ENCODE measurements at regions not wholly inside any gene's neighbourhood (a gene's known extent, or its start where the extent isn't known, plus 50 kb on each side); places are given as distances from the start of the nearest gene placed in this dataset.

DNA sequence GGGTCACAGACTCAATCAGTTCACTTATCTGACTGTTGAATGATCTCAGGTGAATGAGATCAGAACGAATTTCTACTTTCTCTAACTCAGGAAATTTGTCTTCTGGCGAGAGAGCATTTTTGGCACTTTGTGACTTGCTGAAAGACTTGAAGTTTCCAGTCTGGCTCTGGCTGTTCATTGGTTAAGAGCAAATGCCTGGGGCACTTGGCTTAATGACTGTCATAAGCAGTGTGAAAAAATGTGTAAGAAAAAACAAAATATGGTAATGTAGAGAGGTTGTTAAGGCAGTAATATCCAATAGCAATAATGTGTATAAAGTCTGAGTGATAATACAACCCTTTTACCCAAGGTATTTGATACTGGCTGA lies 71.3 kb upstream of the PGRMC2 start:
- H3K4me3 Mint-ChIP-seq (ENCODE audit: unreplicated experiment), result no peak overlapping the region
- DNase-seq (ENCODE audit: extremely low spot score, unreplicated experiment), result no peak
- H3K36me3 Mint-ChIP-seq (ENCODE audit: unreplicated experiment), result peaks cover 2% of the 10 kb centered on the region
- H3K27me3 Mint-ChIP-seq (ENCODE audit: unreplicated experiment), result no peaks in the 10 kb centered on the region
- no peaks in the 10 kb centered on the region for H3K9me3 Mint-ChIP-seq (ENCODE audit: unreplicated experiment)
- peaks cover 38% of the 10 kb centered on the region for H3K4me1 Mint-ChIP-seq (ENCODE audit: unreplicated experiment)
- TF ChIP-seq CTCF (IDR thresholded peaks at IDR 0.05), result no peak
- H3K27ac Mint-ChIP-seq (ENCODE audit: unreplicated experiment), result no peak overlapping the region

DNA sequence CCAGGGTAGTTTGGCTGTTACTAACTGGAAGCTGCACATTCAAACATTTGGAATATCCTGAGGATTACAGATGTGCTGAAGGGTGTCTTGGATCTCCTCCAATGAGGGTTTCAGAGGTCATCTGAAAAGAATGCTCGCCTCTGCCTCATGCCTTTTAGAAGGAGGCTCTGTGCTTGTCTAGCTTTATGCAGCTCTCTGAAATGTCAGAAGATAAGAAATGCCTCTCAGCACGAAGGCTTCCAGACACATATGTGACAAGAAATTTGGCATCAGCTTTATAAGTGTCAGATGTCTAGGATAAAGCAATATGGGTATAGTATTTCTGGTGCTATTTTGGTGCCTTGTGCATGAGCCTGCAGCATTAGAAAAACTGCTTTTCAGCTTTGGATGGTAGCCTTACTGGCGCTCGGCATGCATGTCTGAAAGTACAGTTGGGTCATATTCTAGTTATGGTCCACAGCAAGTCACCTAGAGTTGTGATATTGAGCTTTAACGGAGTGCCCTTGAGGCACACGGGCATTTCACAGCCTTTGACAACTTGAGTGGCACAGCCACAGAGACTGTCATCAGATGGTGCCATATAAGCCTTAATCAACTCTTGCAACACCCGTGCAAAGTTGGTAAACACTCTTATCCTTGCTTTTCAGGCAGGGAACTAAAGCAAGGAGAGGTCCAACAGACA lies 70.8 kb upstream of the PGRMC2 start:
- peaks cover 41% of the 10 kb centered on the region for H3K4me1 Mint-ChIP-seq (ENCODE audit: unreplicated experiment)
- no peak for DNase-seq (ENCODE audit: extremely low spot score, unreplicated experiment)
- H3K27ac Mint-ChIP-seq (ENCODE audit: unreplicated experiment), result peak overlapping the region; percentile 62
- no peak for TF ChIP-seq CTCF (IDR thresholded peaks at IDR 0.05)
- peaks cover 2% of the 10 kb centered on the region for H3K36me3 Mint-ChIP-seq (ENCODE audit: unreplicated experiment)
- no peaks in the 10 kb centered on the region for H3K9me3 Mint-ChIP-seq (ENCODE audit: unreplicated experiment)
- H3K27me3 Mint-ChIP-seq (ENCODE audit: unreplicated experiment), result no peaks in the 10 kb centered on the region
- H3K4me3 Mint-ChIP-seq (ENCODE audit: unreplicated experiment), result no peak overlapping the region

- Mint-ChIP-seq H3K9me3 (ENCODE audit: unreplicated experiment) (no peaks in the 10 kb centered on the region), H3K4me1 (ENCODE audit: unreplicated experiment) (peaks cover 41% of the 10 kb centered on the region), H3K36me3 (ENCODE audit: unreplicated experiment) (peaks cover 2% of the 10 kb centered on the region), H3K27me3 (ENCODE audit: unreplicated experiment) (no peaks in the 10 kb centered on the region), H3K27ac (ENCODE audit: unreplicated experiment) (peak overlapping the region; percentile 31), H3K4me3 (ENCODE audit: unreplicated experiment) (no peak overlapping the region)
- no peak for TF ChIP-seq CTCF (IDR thresholded peaks at IDR 0.05)
- DNase-seq (ENCODE audit: extremely low spot score, unreplicated experiment), result no peak
These were observed 69.7 kb upstream of the PGRMC2 start for GRCh38 chr4:128357286-128357685.

GRCh38 chr4:128355305-128355704 lies 67.7 kb upstream of the PGRMC2 start:
- Mint-ChIP-seq H3K36me3 (ENCODE audit: unreplicated experiment) (peaks cover 2% of the 10 kb centered on the region), H3K27ac (ENCODE audit: unreplicated experiment) (peak overlapping the region; percentile 81), H3K4me3 (ENCODE audit: unreplicated experiment) (no peak overlapping the region), H3K9me3 (ENCODE audit: unreplicated experiment) (no peaks in the 10 kb centered on the region), H3K27me3 (ENCODE audit: unreplicated experiment) (no peaks in the 10 kb centered on the region), H3K4me1 (ENCODE audit: unreplicated experiment) (peaks cover 41% of the 10 kb centered on the region)
- no peak for DNase-seq (ENCODE audit: extremely low spot score, unreplicated experiment)
- no peak for TF ChIP-seq CTCF (IDR thresholded peaks at IDR 0.05)

DNA sequence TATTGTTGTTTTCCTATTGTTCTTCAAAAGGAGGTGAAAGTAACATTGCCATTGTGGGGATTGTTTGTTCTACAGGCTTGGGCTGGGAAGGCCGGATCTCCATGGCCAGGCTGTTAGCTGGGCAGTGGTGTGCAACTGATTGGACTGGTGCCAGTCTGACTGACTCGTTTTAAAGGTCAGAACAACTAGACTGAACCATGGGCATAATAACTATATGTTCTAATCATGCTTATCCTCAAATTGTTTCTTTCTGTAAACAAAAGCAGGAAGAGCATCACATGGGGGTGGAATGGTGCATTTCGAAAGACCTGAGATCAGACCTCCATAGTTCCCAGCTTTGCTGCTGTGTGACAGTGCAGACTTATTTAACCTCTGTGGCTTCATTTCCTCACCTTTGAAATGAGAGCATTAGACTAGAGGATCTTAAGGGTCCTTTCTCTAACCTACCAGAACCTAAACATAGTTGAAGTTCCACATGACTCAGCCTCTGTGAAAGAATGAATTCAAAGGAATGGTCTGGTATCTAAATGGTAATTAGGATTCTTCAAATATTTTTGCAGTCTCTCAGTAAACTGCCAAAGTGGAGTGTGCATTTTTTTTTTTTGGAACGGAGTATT lies 66.7 kb upstream of the PGRMC2 start:
- peak overlapping the region; percentile 3 for H3K4me3 Mint-ChIP-seq (ENCODE audit: unreplicated experiment)
- H3K4me1 Mint-ChIP-seq (ENCODE audit: unreplicated experiment), result peaks cover 48% of the 10 kb centered on the region
- DNase-seq (ENCODE audit: extremely low spot score, unreplicated experiment), result no peak
- TF ChIP-seq CTCF (IDR thresholded peaks at IDR 0.05), result no peak
- no peaks in the 10 kb centered on the region for H3K9me3 Mint-ChIP-seq (ENCODE audit: unreplicated experiment)
- no peaks in the 10 kb centered on the region for H3K27me3 Mint-ChIP-seq (ENCODE audit: unreplicated experiment)
- H3K27ac Mint-ChIP-seq (ENCODE audit: unreplicated experiment), result peak overlapping the region; percentile 81
- peaks cover 2% of the 10 kb centered on the region for H3K36me3 Mint-ChIP-seq (ENCODE audit: unreplicated experiment)
